ENCODE measurements at regions not wholly inside any gene's neighbourhood (a gene's known extent, or its start where the extent isn't known, plus 50 kb on each side); places are given as distances from the start of the nearest gene placed in this dataset.
A peak's percentile ranks its signal among the peaks of the same experiment; 100 is the strongest.

GRCh38 chr2:67845621-67846369 is 217.0 kb downstream of the C1D start:
- no peak overlapping the region for H3K27ac ChIP-seq (ENCODE audit: low read depth, low read length, poor library complexity, severe bottlenecking)
- no peaks in the 10 kb centered on the region for H3K79me2 ChIP-seq (ENCODE audit: insufficient read depth, low read length)
- no peaks in the 10 kb centered on the region for H3K4me1 ChIP-seq (ENCODE audit: insufficient read depth, low read length, severe bottlenecking)
- no peak overlapping the region for H2AFZ ChIP-seq (ENCODE audit: low read length)
- no peak overlapping the region for H3K9ac ChIP-seq (ENCODE audit: low read length)
- H3K9me3 ChIP-seq (ENCODE audit: low read length), result no peaks in the 10 kb centered on the region
- no peaks in the 10 kb centered on the region for H3K27me3 ChIP-seq (ENCODE audit: insufficient read depth, low read length)
- TF ChIP-seq EZH2 (IDR thresholded peaks at IDR 0.05; ENCODE audit: borderline replicate concordance, low read length) (no peak), CTCF (IDR thresholded peaks at IDR 0.05; ENCODE audit: low read length) (no peak)
- no peaks in the 10 kb centered on the region for H4K20me1 ChIP-seq (ENCODE audit: insufficient read depth, low read length)
- H3K4me2 ChIP-seq (ENCODE audit: low read length), result no peak overlapping the region
- H3K4me3 ChIP-seq (ENCODE audit: low read depth, low read length, poor library complexity, severe bottlenecking), result no peak overlapping the region
- H3K9me2 ChIP-seq (ENCODE audit: low read depth, low read length), result no peaks in the 10 kb centered on the region
- no peaks in the 10 kb centered on the region for H3F3A ChIP-seq (ENCODE audit: insufficient read depth, low read length)
- no peaks in the 10 kb centered on the region for H3K36me3 ChIP-seq (ENCODE audit: insufficient read depth, low read length)

GRCh38 chr2:67846370-67847070 is 216.3 kb downstream of the C1D start:
- Histone ChIP-seq H3K9me3 (ENCODE audit: low read length) (no peaks in the 10 kb centered on the region), H3K4me2 (ENCODE audit: low read length) (no peak overlapping the region), H3K79me2 (ENCODE audit: insufficient read depth, low read length) (no peaks in the 10 kb centered on the region), H3K4me1 (ENCODE audit: insufficient read depth, low read length, severe bottlenecking) (no peaks in the 10 kb centered on the region), H4K20me1 (ENCODE audit: insufficient read depth, low read length) (no peaks in the 10 kb centered on the region), H3F3A (ENCODE audit: insufficient read depth, low read length) (no peaks in the 10 kb centered on the region), H3K9me2 (ENCODE audit: low read depth, low read length) (no peaks in the 10 kb centered on the region), H3K27me3 (ENCODE audit: insufficient read depth, low read length) (no peaks in the 10 kb centered on the region), H3K27ac (ENCODE audit: low read depth, low read length, poor library complexity, severe bottlenecking) (no peak overlapping the region), H2AFZ (ENCODE audit: low read length) (no peak overlapping the region), H3K36me3 (ENCODE audit: insufficient read depth, low read length) (no peaks in the 10 kb centered on the region), H3K9ac (ENCODE audit: low read length) (no peak overlapping the region), H3K4me3 (ENCODE audit: low read depth, low read length, poor library complexity, severe bottlenecking) (no peak overlapping the region)
- TF ChIP-seq CTCF (IDR thresholded peaks at IDR 0.05; ENCODE audit: low read length) (peak; percentile 72), EZH2 (IDR thresholded peaks at IDR 0.05; ENCODE audit: borderline replicate concordance, low read length) (no peak)

- Histone ChIP-seq H3K27ac (ENCODE audit: low read depth, low read length, poor library complexity, severe bottlenecking) (no peak overlapping the region), H2AFZ (ENCODE audit: low read length) (no peak overlapping the region), H3K9ac (ENCODE audit: low read length) (no peak overlapping the region), H3K9me3 (ENCODE audit: low read length) (no peaks in the 10 kb centered on the region), H3K4me3 (ENCODE audit: low read depth, low read length, poor library complexity, severe bottlenecking) (no peak overlapping the region), H3F3A (ENCODE audit: insufficient read depth, low read length) (no peaks in the 10 kb centered on the region), H3K79me2 (ENCODE audit: insufficient read depth, low read length) (no peaks in the 10 kb centered on the region), H3K9me2 (ENCODE audit: low read depth, low read length) (no peaks in the 10 kb centered on the region), H3K27me3 (ENCODE audit: insufficient read depth, low read length) (no peaks in the 10 kb centered on the region), H3K36me3 (ENCODE audit: insufficient read depth, low read length) (no peaks in the 10 kb centered on the region), H3K4me2 (ENCODE audit: low read length) (no peak overlapping the region), H4K20me1 (ENCODE audit: insufficient read depth, low read length) (no peaks in the 10 kb centered on the region), H3K4me1 (ENCODE audit: insufficient read depth, low read length, severe bottlenecking) (no peaks in the 10 kb centered on the region)
- TF ChIP-seq EZH2 (IDR thresholded peaks at IDR 0.05; ENCODE audit: borderline replicate concordance, low read length), result no peak
- TF ChIP-seq CTCF (IDR thresholded peaks at IDR 0.05; ENCODE audit: low read length), result no peak
Observed at GRCh38 chr2:67848551-67849285, 214.1 kb downstream of the C1D start.

Data from OCI-LY1 (cell line).